Lung (tissue), 11 donors: ENCODE measurements at regions not wholly inside any gene's neighbourhood (a gene's known extent, or its start where the extent isn't known, plus 50 kb on each side); places are given as distances from the start of the nearest gene placed in this dataset.
A peak's percentile ranks its signal among the peaks of the same experiment; 100 is the strongest.

ENCODE experiments used
- ATAC-seq: fragments of 200-7000 bp; cut with Tn5 transposase; one replicate; pipeline ENCODE4 v1.9.1; 2020; ENCODE audit warnings: moderate number of reproducible peaks; ENCODE audit not compliant: insufficient read depth, low FRiP score
- DNase-seq, 3 donors: peaks; one replicate each; pipeline ENCODE4 v3.0.0-alpha.2; 2013 to 2017
- H3K27ac ChIP-seq, 2 donors: one replicate each; pipeline ENCODE4 v1.5.1; 2013; ENCODE audit warnings: mild to moderate bottlenecking in 2 of 2, moderate library complexity in 2 of 2, control low read depth in 1 of 2, inconsistent platforms in 1 of 2, low read depth in 1 of 2, low read length in 1 of 2
- H3K27me3 ChIP-seq, 3 donors: one replicate each; pipeline ENCODE4 v1.5.1; 2013; ENCODE audit warnings: low read length in 2 of 3; ENCODE audit not compliant: control insufficient read depth in 3 of 3, insufficient read depth in 3 of 3
- H3K36me3 ChIP-seq, 4 donors: one replicate each; pipeline ENCODE4 v1.5.1; 2013; ENCODE audit warnings: low read length in 4 of 4, mild to moderate bottlenecking in 1 of 4, moderate library complexity in 1 of 4; ENCODE audit not compliant: control insufficient read depth in 4 of 4, insufficient read depth in 4 of 4
- H3K4me1 ChIP-seq, 5 donors: one replicate each; pipeline ENCODE4 v1.5.1; 2013; ENCODE audit warnings: low read length in 5 of 5, mild to moderate bottlenecking in 2 of 5, moderate library complexity in 1 of 5; ENCODE audit not compliant: control insufficient read depth in 5 of 5, insufficient read depth in 5 of 5
- H3K4me3 ChIP-seq: one replicate; pipeline ENCODE4 v1.5.1; 2013; ENCODE audit warnings: mild to moderate bottlenecking, control low read depth, moderate library complexity
- H3K9ac ChIP-seq, 2 donors: one replicate each; pipeline ENCODE4 v1.5.1; 2013; ENCODE audit warnings: low read length in 2 of 2, control low read depth in 1 of 2; ENCODE audit not compliant: insufficient read depth in 1 of 2
- H3K9me3 ChIP-seq, 4 donors: one replicate each; pipeline ENCODE4 v1.5.1; 2013; ENCODE audit warnings: low read length in 3 of 4, mild to moderate bottlenecking in 1 of 4, moderate library complexity in 1 of 4; ENCODE audit not compliant: control insufficient read depth in 4 of 4, insufficient read depth in 3 of 4
- WGBS, 2 donors: extraction: QIAGEN DNeasy Blood & Tissue Kit; methylation state at CpG; one replicate each; pipeline ENCODE4 v1.1.7; 2013; 5-methylcytosine and 5-hydroxymethylcytosine counted together
- TF ChIP-seq, protein P1 (sequence below): IDR thresholded peaks from 2 replicates; pipeline ENCODE4 v1.5.1; 2012; ENCODE audit warnings: mild to moderate bottlenecking; ENCODE audit errors: control extremely low read depth, extremely low read depth
- donor health status: control.
- donor health status: control.
- donor health status: Bipolar disorder and iron deficiency.
- donor health status: healthy.
- donor health status: DM: yes; HTN: yes; CAD: no.

GRCh38 chr15:95304947-95305400, 1025.5 kb upstream of the NR2F2 start:
- Histone ChIP-seq H3K36me3 (no peaks in the 10 kb centered on the region), H3K27me3 (no peaks in the 10 kb centered on the region), H3K9me3 (peaks cover 0 to 3% (median 0%) of the 10 kb centered on the region in 4 donors), H3K9ac (peak overlapping the region in 1 of 2 donors; percentile 67), H3K27ac (peak overlapping the region in 1 of 2 donors; percentile 45), H3K4me3 (no peak overlapping the region), H3K4me1 (peaks cover 0 to 29% (median 0%) of the 10 kb centered on the region in 5 donors)
- DNase-seq (no peak), ATAC-seq (no peak)
- WGBS, 2 donors = 49 to 56% methylated on average over 4 of the region's 4 CpGs
- TF ChIP-seq, protein P1, sequence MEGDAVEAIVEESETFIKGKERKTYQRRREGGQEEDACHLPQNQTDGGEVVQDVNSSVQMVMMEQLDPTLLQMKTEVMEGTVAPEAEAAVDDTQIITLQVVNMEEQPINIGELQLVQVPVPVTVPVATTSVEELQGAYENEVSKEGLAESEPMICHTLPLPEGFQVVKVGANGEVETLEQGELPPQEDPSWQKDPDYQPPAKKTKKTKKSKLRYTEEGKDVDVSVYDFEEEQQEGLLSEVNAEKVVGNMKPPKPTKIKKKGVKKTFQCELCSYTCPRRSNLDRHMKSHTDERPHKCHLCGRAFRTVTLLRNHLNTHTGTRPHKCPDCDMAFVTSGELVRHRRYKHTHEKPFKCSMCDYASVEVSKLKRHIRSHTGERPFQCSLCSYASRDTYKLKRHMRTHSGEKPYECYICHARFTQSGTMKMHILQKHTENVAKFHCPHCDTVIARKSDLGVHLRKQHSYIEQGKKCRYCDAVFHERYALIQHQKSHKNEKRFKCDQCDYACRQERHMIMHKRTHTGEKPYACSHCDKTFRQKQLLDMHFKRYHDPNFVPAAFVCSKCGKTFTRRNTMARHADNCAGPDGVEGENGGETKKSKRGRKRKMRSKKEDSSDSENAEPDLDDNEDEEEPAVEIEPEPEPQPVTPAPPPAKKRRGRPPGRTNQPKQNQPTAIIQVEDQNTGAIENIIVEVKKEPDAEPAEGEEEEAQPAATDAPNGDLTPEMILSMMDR = no peak

DNA sequence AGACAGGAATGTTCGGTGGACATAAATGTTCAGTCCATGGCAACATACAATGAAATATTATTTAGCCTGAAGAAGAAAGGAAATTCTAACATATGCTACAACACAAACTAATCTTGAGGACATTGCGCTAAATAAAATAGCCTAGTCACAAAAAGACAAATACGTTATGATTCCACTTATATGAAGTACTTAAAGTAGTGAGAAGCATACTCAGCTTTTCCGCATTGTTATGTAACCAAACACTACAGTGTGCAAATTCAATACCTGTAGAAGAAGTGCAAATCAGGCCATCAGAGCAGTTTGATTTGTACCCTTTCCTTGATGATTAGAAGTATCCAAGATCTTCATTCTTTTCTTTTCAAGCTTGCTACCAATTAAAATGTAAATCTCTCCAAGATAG, 1023.4 kb upstream of the NR2F2 start:
- Histone ChIP-seq H3K36me3 (no peaks in the 10 kb centered on the region), H3K9ac (no peak overlapping the region), H3K9me3 (peaks cover 0 to 5% (median 1%) of the 10 kb centered on the region in 4 donors), H3K4me1 (peaks cover 0 to 29% (median 0%) of the 10 kb centered on the region in 5 donors), H3K27ac (no peak overlapping the region), H3K27me3 (no peaks in the 10 kb centered on the region), H3K4me3 (no peak overlapping the region)
- no peak for DNase-seq
- ATAC-seq = no peak
- TF ChIP-seq, protein P1 = no peak
- WGBS, 2 donors = 78 to 87% methylated on average over 4 of the region's 4 CpGs

DNA sequence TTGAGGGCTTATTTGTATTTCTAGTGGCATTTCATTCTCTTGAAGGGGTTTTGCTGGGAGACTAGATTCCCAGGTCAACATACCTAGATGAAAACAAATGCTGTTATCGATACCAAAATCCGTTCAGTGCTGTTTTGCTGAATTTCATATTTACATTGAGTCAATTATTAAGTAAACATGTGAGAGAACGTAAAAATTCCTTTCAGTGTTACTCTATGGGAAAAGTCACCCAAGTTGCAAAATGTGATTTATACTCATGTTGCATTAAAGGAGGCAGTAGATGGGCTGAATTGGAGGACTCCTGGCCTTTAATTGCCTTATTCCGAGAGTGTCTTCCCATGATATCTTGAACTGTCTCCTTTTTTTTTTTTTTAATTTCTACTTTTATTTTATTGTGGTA, 1011.3 kb upstream of the NR2F2 start:
- 76 to 84% methylated on average over 4 of the region's 4 CpGs for WGBS, 2 donors
- Histone ChIP-seq H3K4me1 (peaks cover 0 to 3% (median 0%) of the 10 kb centered on the region in 5 donors), H3K27me3 (no peaks in the 10 kb centered on the region), H3K36me3 (no peaks in the 10 kb centered on the region), H3K27ac (no peak overlapping the region), H3K4me3 (no peak overlapping the region), H3K9ac (no peak overlapping the region), H3K9me3 (peaks cover 0 to 3% (median 0%) of the 10 kb centered on the region in 4 donors)
- TF ChIP-seq, protein P1 = no peak
- no peak for ATAC-seq
- DNase-seq = no peak

DNA sequence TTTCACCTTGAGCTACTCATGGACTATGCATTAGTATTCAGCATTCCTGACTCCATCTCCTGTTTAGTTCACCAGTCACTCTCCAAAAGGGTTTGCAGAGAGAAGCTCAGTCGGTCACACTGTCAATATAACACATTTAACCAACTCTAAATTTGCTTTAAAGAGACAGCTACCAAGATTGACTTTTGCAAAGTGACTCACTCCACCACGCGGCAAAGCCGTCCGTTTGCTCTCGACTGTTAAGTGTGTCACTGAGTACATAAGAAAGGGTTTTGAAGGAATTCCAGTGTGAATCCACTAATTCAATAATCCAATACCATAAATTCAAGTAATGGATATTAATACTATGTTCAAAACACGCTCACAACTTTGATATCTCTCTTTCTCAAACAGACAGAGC, 1006.7 kb upstream of the NR2F2 start:
- H3K4me3 ChIP-seq = no peak overlapping the region
- DNase-seq (no peak), ATAC-seq (no peak)
- no peak overlapping the region for H3K27ac ChIP-seq
- WGBS, 2 donors = 67 to 89% methylated on average over 7 of the region's 7 CpGs
- TF ChIP-seq, protein P1 = no peak
- peaks cover 0 to 8% (median 0%) of the 10 kb centered on the region in 5 donors for H3K4me1 ChIP-seq
- no peaks in the 10 kb centered on the region for H3K36me3 ChIP-seq
- no peak overlapping the region for H3K9ac ChIP-seq
- H3K9me3 ChIP-seq = peaks cover 0 to 4% (median 0%) of the 10 kb centered on the region in 4 donors
- peaks cover 0 to 8% (median 7%) of the 10 kb centered on the region in 3 donors for H3K27me3 ChIP-seq
